WTC11 (cell line): ENCODE measurements at regions not wholly inside any gene's neighbourhood (a gene's known extent, or its start where the extent isn't known, plus 50 kb on each side); places are given as distances from the start of the nearest gene placed in this dataset.

Experiments
- CREB1 ChIP-seq: sonication (generic); formaldehyde crosslinking; IDR thresholded peaks from 2 replicates; pipeline ENCODE4 v1.8.0; 2023; ENCODE audit warnings: mild to moderate bottlenecking, missing genetic modification reagents
- CTCF ChIP-seq: fragments of 200-600 bp; IDR thresholded peaks from 2 replicates; pipeline ENCODE4 v1.8.0; 2022; ENCODE audit warnings: antibody characterized with exemption
- ELF4 ChIP-seq: sonication (generic); formaldehyde crosslinking; IDR thresholded peaks from 2 replicates; pipeline ENCODE4 v1.8.1; 2022; ENCODE audit warnings: low read depth, mild to moderate bottlenecking, moderate library complexity, missing genetic modification reagents
- SMAD3 ChIP-seq: sonication (generic); formaldehyde crosslinking; IDR thresholded peaks from 2 replicates; pipeline ENCODE4 v1.8.0; 2022; ENCODE audit warnings: missing genetic modification reagents, mild to moderate bottlenecking, borderline replicate concordance
- SP1 ChIP-seq: sonication (generic); formaldehyde crosslinking; conservative IDR thresholded peaks from 2 replicates; pipeline ENCODE4 v1.8.1; 2022; ENCODE audit warnings: missing genetic modification reagents
- TCF7 ChIP-seq: sonication (generic); formaldehyde crosslinking; IDR thresholded peaks from 2 replicates; pipeline ENCODE4 v1.8.0; 2022; ENCODE audit warnings: mild to moderate bottlenecking, low read depth, missing genetic modification reagents, moderate library complexity
- ZNF138 ChIP-seq: sonication (generic); formaldehyde crosslinking; conservative IDR thresholded peaks from 2 replicates; pipeline ENCODE4 v1.8.1; 2022; ENCODE audit warnings: mild to moderate bottlenecking, moderate library complexity, missing genetic modification reagents
- TF ChIP-seq, protein P1 (sequence below): sonication (generic); formaldehyde crosslinking; conservative IDR thresholded peaks from 2 replicates; pipeline ENCODE4 v1.8.1; 2023; ENCODE audit warnings: mild to moderate bottlenecking, low read depth, missing genetic modification reagents, moderate library complexity

DNA sequence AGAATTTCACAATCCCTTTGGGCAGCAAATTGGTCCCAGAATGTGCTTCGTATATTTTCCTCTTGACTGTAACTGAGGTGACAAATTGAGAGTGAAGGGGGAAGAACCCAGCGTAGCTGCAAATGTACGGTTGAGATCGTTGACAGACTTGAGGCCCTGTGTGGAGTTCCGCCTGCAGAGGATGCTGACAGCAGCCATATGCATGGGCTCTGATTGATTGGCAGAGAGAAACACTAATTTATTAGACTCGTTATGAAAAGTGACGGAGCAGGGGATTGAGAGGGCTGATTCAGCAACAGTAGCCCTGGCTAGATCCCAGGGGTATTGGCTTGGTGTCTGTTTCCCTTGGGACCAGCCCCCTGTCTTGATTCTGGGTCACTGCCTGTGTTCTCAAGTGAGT, 930.1 kb upstream of the EEF2KMT start:
- TF ChIP-seq SMAD3 (CRISPR knock-in tag) (no peak), CTCF (no peak), TCF7 (CRISPR knock-in tag) (no peak), ZNF138 (CRISPR knock-in tag) (no peak), ELF4 (CRISPR knock-in tag) (no peak), CREB1 (CRISPR knock-in tag) (no peak), SP1 (CRISPR knock-in tag) (no peak)
- TF ChIP-seq, protein P1, sequence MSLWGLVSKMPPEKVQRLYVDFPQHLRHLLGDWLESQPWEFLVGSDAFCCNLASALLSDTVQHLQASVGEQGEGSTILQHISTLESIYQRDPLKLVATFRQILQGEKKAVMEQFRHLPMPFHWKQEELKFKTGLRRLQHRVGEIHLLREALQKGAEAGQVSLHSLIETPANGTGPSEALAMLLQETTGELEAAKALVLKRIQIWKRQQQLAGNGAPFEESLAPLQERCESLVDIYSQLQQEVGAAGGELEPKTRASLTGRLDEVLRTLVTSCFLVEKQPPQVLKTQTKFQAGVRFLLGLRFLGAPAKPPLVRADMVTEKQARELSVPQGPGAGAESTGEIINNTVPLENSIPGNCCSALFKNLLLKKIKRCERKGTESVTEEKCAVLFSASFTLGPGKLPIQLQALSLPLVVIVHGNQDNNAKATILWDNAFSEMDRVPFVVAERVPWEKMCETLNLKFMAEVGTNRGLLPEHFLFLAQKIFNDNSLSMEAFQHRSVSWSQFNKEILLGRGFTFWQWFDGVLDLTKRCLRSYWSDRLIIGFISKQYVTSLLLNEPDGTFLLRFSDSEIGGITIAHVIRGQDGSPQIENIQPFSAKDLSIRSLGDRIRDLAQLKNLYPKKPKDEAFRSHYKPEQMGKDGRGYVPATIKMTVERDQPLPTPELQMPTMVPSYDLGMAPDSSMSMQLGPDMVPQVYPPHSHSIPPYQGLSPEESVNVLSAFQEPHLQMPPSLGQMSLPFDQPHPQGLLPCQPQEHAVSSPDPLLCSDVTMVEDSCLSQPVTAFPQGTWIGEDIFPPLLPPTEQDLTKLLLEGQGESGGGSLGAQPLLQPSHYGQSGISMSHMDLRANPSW (CRISPR knock-in tag), result no peak
